GM19397 (cell line): ENCODE measurements at regions not wholly inside any gene's neighbourhood (a gene's known extent, or its start where the extent isn't known, plus 50 kb on each side); places are given as distances from the start of the nearest gene placed in this dataset.
A peak's percentile ranks its signal among the peaks of the same experiment; 100 is the strongest.
"Not testable (repeated sequence)": the region's sequence is repeated elsewhere in the genome, so short reads cannot be mapped to it uniquely, and the experiment has no call there.

ENCODE experiments used
- ATAC-seq: cut with Tn5 transposase; IDR thresholded peaks from one replicate; pipeline ENCODE4 v1.9.1; 2021; ENCODE audit warnings: mild to moderate bottlenecking, moderate library complexity; ENCODE audit not compliant: unreplicated experiment

GRCh38 chr5:159493696-159494095 is 163.4 kb upstream of the IL12B start:
- no peak for ATAC-seq

- ATAC-seq = no peak
These were observed 166.5 kb upstream of the IL12B start for GRCh38 chr5:159496773-159497172.

GRCh38 chr5:159497221-159497620 is 166.9 kb upstream of the IL12B start:
- no peak for ATAC-seq

- ATAC-seq = no peak
These were observed 168.3 kb upstream of the IL12B start for GRCh38 chr5:159498630-159499029.

- ATAC-seq = not testable (repeated sequence)
These were observed 171.8 kb upstream of the IL12B start for GRCh38 chr5:159502116-159502515.

GRCh38 chr5:159503236-159503635 is 172.9 kb upstream of the IL12B start:
- ATAC-seq = no peak

GRCh38 chr5:159504106-159504856 is 174.0 kb upstream of the IL12B start:
- ATAC-seq = no peak

- no peak for ATAC-seq
These were observed 174.6 kb upstream of the IL12B start for GRCh38 chr5:159504857-159505304.

- ATAC-seq = no peak
These were observed 176.8 kb upstream of the IL12B start for GRCh38 chr5:159507055-159507454.

GRCh38 chr5:159507661-159508060 is 177.4 kb upstream of the IL12B start:
- ATAC-seq = no peak

- ATAC-seq = no peak
These were observed 178.1 kb upstream of the IL12B start for GRCh38 chr5:159508344-159508743.

- ATAC-seq = no peak
These were observed 178.8 kb upstream of the IL12B start for GRCh38 chr5:159509002-159509660.

- ATAC-seq = no peak
These were observed 180.0 kb upstream of the IL12B start for GRCh38 chr5:159510282-159510681.

- ATAC-seq = no peak
These were observed 181.3 kb upstream of the IL12B start for GRCh38 chr5:159511570-159511969.

GRCh38 chr5:159512064-159512463 is 181.8 kb upstream of the IL12B start:
- ATAC-seq = no peak

- ATAC-seq = no peak
These were observed 184.0 kb upstream of the IL12B start for GRCh38 chr5:159514229-159514810.

- ATAC-seq = no peak
These were observed 184.9 kb upstream of the IL12B start for GRCh38 chr5:159515197-159515596.

- ATAC-seq = peak; percentile 87
These were observed 185.7 kb upstream of the IL12B start for GRCh38 chr5:159515909-159516415.

- ATAC-seq = no peak
These were observed 188.1 kb upstream of the IL12B start for GRCh38 chr5:159518371-159518770.

- no peak for ATAC-seq
These were observed 189.1 kb upstream of the IL12B start for GRCh38 chr5:159519365-159519764.

- ATAC-seq = no peak
These were observed 192.6 kb upstream of the IL12B start for GRCh38 chr5:159522841-159523240.

GRCh38 chr5:159524279-159524678 is 194.0 kb upstream of the IL12B start:
- ATAC-seq = not testable (repeated sequence)
